ENCODE measurements at regions not wholly inside any gene's neighbourhood (a gene's known extent, or its start where the extent isn't known, plus 50 kb on each side); places are given as distances from the start of the nearest gene placed in this dataset.

- H3K27ac ChIP-seq = no peak overlapping the region
- H3K4me3 ChIP-seq = no peak overlapping the region
- no peaks in the 10 kb centered on the region for H3K9me3 ChIP-seq
- intact Hi-C loops (cut with DNase I; ENCODE audit: low total_unique reads) = no loop called here
- H3K27me3 ChIP-seq = no peaks in the 10 kb centered on the region
- no peaks in the 10 kb centered on the region for H3K4me1 ChIP-seq
- H3K36me3 ChIP-seq = no peaks in the 10 kb centered on the region
- no peak for TF ChIP-seq CTCF (IDR thresholded peaks at IDR 0.05)
- no peak for DNase-seq
Measured at GRCh38 chr3:159168788-159169187, 366.9 kb downstream of the MFSD1 start.

- no peak for TF ChIP-seq CTCF (IDR thresholded peaks at IDR 0.05)
- no peaks in the 10 kb centered on the region for H3K36me3 ChIP-seq
- H3K27ac ChIP-seq = no peak overlapping the region
- H3K4me1 ChIP-seq = no peaks in the 10 kb centered on the region
- H3K4me3 ChIP-seq = no peak overlapping the region
- no peak for DNase-seq
- intact Hi-C loops (cut with DNase I; ENCODE audit: low total_unique reads) = no loop called here
- no peaks in the 10 kb centered on the region for H3K9me3 ChIP-seq
- H3K27me3 ChIP-seq = no peaks in the 10 kb centered on the region
Measured at GRCh38 chr3:159169828-159170227, 368.0 kb downstream of the MFSD1 start.

GRCh38 chr3:159170436-159171003 lies 368.7 kb downstream of the MFSD1 start:
- intact Hi-C loops (cut with DNase I; ENCODE audit: low total_unique reads) = no loop called here
- no peaks in the 10 kb centered on the region for H3K36me3 ChIP-seq
- H3K27ac ChIP-seq = no peak overlapping the region
- H3K9me3 ChIP-seq = no peaks in the 10 kb centered on the region
- no peaks in the 10 kb centered on the region for H3K4me1 ChIP-seq
- no peak for DNase-seq
- H3K27me3 ChIP-seq = no peaks in the 10 kb centered on the region
- no peak overlapping the region for H3K4me3 ChIP-seq
- no peak for TF ChIP-seq CTCF (IDR thresholded peaks at IDR 0.05)

GRCh38 chr3:159171333-159171732 lies 369.5 kb downstream of the MFSD1 start:
- H3K4me3 ChIP-seq = no peak overlapping the region
- intact Hi-C loops (cut with DNase I; ENCODE audit: low total_unique reads) = no loop called here
- no peaks in the 10 kb centered on the region for H3K4me1 ChIP-seq
- H3K27ac ChIP-seq = no peak overlapping the region
- no peak for TF ChIP-seq CTCF (IDR thresholded peaks at IDR 0.05)
- H3K9me3 ChIP-seq = no peaks in the 10 kb centered on the region
- no peaks in the 10 kb centered on the region for H3K27me3 ChIP-seq
- no peaks in the 10 kb centered on the region for H3K36me3 ChIP-seq
- DNase-seq = no peak

- H3K4me1 ChIP-seq = no peaks in the 10 kb centered on the region
- no peaks in the 10 kb centered on the region for H3K27me3 ChIP-seq
- H3K9me3 ChIP-seq = no peaks in the 10 kb centered on the region
- no peak for DNase-seq
- no peaks in the 10 kb centered on the region for H3K36me3 ChIP-seq
- H3K4me3 ChIP-seq = no peak overlapping the region
- intact Hi-C loops (cut with DNase I; ENCODE audit: low total_unique reads) = no loop called here
- TF ChIP-seq CTCF (IDR thresholded peaks at IDR 0.05) = no peak
- no peak overlapping the region for H3K27ac ChIP-seq
Measured at GRCh38 chr3:159172473-159172872, 370.6 kb downstream of the MFSD1 start.
